ENCODE measurements at regions not wholly inside any gene's neighbourhood (a gene's known extent, or its start where the extent isn't known, plus 50 kb on each side); places are given as distances from the start of the nearest gene placed in this dataset.

- H3K4me3 ChIP-seq (replicated peaks; ENCODE audit: low read depth, low read length) = no peak overlapping the region
- H3K27me3 ChIP-seq (replicated peaks; ENCODE audit: control insufficient read depth, insufficient read depth, low read length) = no peaks in the 10 kb centered on the region
- DNase-seq (ENCODE audit: extremely low read depth, insufficient read length) = no peak
- no peaks in the 10 kb centered on the region for H3K36me3 ChIP-seq (ENCODE audit: control insufficient read depth, insufficient read depth, low read length)
- peak; percentile 19 for TF ChIP-seq CTCF (IDR thresholded peaks at IDR 0.05; ENCODE audit: insufficient read depth, low read length, poor library complexity, severe bottlenecking)
Measured at GRCh38 chr5:99911971-99912370, 623.2 kb upstream of the FAM174A start.

- H3K27me3 ChIP-seq (replicated peaks; ENCODE audit: control insufficient read depth, insufficient read depth, low read length) = no peaks in the 10 kb centered on the region
Measured at GRCh38 chr5:99906776-99907175, 628.4 kb upstream of the FAM174A start.

GRCh38 chr5:99901972-99902371 is 633.2 kb upstream of the FAM174A start:
- DNase-seq (ENCODE audit: extremely low read depth, insufficient read length) = no peak
- no peak overlapping the region for H3K4me3 ChIP-seq (replicated peaks; ENCODE audit: low read depth, low read length)
- no peaks in the 10 kb centered on the region for H3K36me3 ChIP-seq (ENCODE audit: control insufficient read depth, insufficient read depth, low read length)
- no peaks in the 10 kb centered on the region for H3K27me3 ChIP-seq (replicated peaks; ENCODE audit: control insufficient read depth, insufficient read depth, low read length)
- no peak for TF ChIP-seq CTCF (IDR thresholded peaks at IDR 0.05; ENCODE audit: insufficient read depth, low read length, poor library complexity, severe bottlenecking)

More at GRCh38 chr5:99906776-99907175, 628.4 kb upstream of the FAM174A start:
- TF ChIP-seq CTCF (IDR thresholded peaks at IDR 0.05; ENCODE audit: insufficient read depth, low read length, poor library complexity, severe bottlenecking) = no peak
- Histone ChIP-seq H3K36me3 (ENCODE audit: control insufficient read depth, insufficient read depth, low read length) (no peaks in the 10 kb centered on the region), H3K4me3 (replicated peaks; ENCODE audit: low read depth, low read length) (no peak overlapping the region)
- DNase-seq (ENCODE audit: extremely low read depth, insufficient read length) = no peak

- no peak overlapping the region for H3K4me3 ChIP-seq (replicated peaks; ENCODE audit: low read depth, low read length)
- no peaks in the 10 kb centered on the region for H3K27me3 ChIP-seq (replicated peaks; ENCODE audit: control insufficient read depth, insufficient read depth, low read length)
- DNase-seq (ENCODE audit: extremely low read depth, insufficient read length) = no peak
- TF ChIP-seq CTCF (IDR thresholded peaks at IDR 0.05; ENCODE audit: insufficient read depth, low read length, poor library complexity, severe bottlenecking) = no peak
- H3K36me3 ChIP-seq (ENCODE audit: control insufficient read depth, insufficient read depth, low read length) = no peaks in the 10 kb centered on the region
Measured at GRCh38 chr5:99900302-99900852, 634.8 kb upstream of the FAM174A start.

- no peaks in the 10 kb centered on the region for H3K27me3 ChIP-seq (replicated peaks; ENCODE audit: control insufficient read depth, insufficient read depth, low read length)
- DNase-seq (ENCODE audit: extremely low read depth, insufficient read length) = no peak
- H3K4me3 ChIP-seq (replicated peaks; ENCODE audit: low read depth, low read length) = no peak overlapping the region
- TF ChIP-seq CTCF (IDR thresholded peaks at IDR 0.05; ENCODE audit: insufficient read depth, low read length, poor library complexity, severe bottlenecking) = no peak
- H3K36me3 ChIP-seq (ENCODE audit: control insufficient read depth, insufficient read depth, low read length) = no peaks in the 10 kb centered on the region
Measured at GRCh38 chr5:99879791-99880511, 655.2 kb upstream of the FAM174A start.

Measured in GM06990 (cell line).